Uterus (tissue), 2 donors: ENCODE measurements at regions not wholly inside any gene's neighbourhood (a gene's known extent, or its start where the extent isn't known, plus 50 kb on each side); places are given as distances from the start of the nearest gene placed in this dataset.

ENCODE experiments used
- POLR2A ChIP-seq, 2 donors: fragments of 450-650 bp; IDR thresholded peaks; one replicate each; pipeline ENCODE4 v1.6.1; 2016; ENCODE audit warnings: antibody characterized with exemption in 2 of 2, mild to moderate bottlenecking in 1 of 2, moderate library complexity in 1 of 2
- TF ChIP-seq, protein P1 (sequence below), 4 experiments: fragments of 200-600 bp in 2 of 4; fragments of 450-650 bp in 2 of 4; sonication (generic) in 2 of 4; IDR thresholded peaks; one replicate each; pipeline ENCODE4 v1.5.1; 2016 to 2019; ENCODE audit warnings: antibody characterized with exemption in 4 of 4, mild to moderate bottlenecking in 2 of 4, moderate library complexity in 1 of 4

GRCh38 chr7:136618818-136619217, 249.6 kb upstream of the CHRM2 start:
- TF ChIP-seq, protein P1, sequence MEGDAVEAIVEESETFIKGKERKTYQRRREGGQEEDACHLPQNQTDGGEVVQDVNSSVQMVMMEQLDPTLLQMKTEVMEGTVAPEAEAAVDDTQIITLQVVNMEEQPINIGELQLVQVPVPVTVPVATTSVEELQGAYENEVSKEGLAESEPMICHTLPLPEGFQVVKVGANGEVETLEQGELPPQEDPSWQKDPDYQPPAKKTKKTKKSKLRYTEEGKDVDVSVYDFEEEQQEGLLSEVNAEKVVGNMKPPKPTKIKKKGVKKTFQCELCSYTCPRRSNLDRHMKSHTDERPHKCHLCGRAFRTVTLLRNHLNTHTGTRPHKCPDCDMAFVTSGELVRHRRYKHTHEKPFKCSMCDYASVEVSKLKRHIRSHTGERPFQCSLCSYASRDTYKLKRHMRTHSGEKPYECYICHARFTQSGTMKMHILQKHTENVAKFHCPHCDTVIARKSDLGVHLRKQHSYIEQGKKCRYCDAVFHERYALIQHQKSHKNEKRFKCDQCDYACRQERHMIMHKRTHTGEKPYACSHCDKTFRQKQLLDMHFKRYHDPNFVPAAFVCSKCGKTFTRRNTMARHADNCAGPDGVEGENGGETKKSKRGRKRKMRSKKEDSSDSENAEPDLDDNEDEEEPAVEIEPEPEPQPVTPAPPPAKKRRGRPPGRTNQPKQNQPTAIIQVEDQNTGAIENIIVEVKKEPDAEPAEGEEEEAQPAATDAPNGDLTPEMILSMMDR (IDR thresholded peaks at IDR 0.05), result no peak
- no peak for TF ChIP-seq POLR2A (IDR thresholded peaks at IDR 0.05)
